ENCODE measurements at regions not wholly inside any gene's neighbourhood (a gene's known extent, or its start where the extent isn't known, plus 50 kb on each side); places are given as distances from the start of the nearest gene placed in this dataset.

GRCh38 chr3:59311231-59311630 lies 261.4 kb upstream of the CFAP20DC start:
- TF ChIP-seq POLR2AphosphoS5 (IDR thresholded peaks at IDR 0.05; ENCODE audit: low read depth) (no peak), ZNF331 (CRISPR knock-in tag; IDR thresholded peaks at IDR 0.05; ENCODE audit: low read depth) (no peak), ZNF114 (CRISPR knock-in tag; IDR thresholded peaks at IDR 0.05) (no peak), EZH2phosphoT487 (IDR thresholded peaks at IDR 0.05; ENCODE audit: unreplicated experiment) (no peak), EZH2 (IDR thresholded peaks at IDR 0.05; ENCODE audit: low read depth, unreplicated experiment) (no peak), CREB1 (CRISPR knock-in tag; IDR thresholded peaks at IDR 0.05; ENCODE audit: low read depth) (no peak), STAT1 (IDR thresholded peaks at IDR 0.05; ENCODE audit: unreplicated experiment) (no peak), ZNF462 (CRISPR knock-in tag; IDR thresholded peaks at IDR 0.05) (no peak), NANOG (IDR thresholded peaks at IDR 0.05; ENCODE audit: borderline replicate concordance) (no peak), REST (IDR thresholded peaks at IDR 0.05; ENCODE audit: unreplicated experiment) (no peak), JUNB (IDR thresholded peaks at IDR 0.05; ENCODE audit: unreplicated experiment) (no peak)
- TF ChIP-seq, protein P1, sequence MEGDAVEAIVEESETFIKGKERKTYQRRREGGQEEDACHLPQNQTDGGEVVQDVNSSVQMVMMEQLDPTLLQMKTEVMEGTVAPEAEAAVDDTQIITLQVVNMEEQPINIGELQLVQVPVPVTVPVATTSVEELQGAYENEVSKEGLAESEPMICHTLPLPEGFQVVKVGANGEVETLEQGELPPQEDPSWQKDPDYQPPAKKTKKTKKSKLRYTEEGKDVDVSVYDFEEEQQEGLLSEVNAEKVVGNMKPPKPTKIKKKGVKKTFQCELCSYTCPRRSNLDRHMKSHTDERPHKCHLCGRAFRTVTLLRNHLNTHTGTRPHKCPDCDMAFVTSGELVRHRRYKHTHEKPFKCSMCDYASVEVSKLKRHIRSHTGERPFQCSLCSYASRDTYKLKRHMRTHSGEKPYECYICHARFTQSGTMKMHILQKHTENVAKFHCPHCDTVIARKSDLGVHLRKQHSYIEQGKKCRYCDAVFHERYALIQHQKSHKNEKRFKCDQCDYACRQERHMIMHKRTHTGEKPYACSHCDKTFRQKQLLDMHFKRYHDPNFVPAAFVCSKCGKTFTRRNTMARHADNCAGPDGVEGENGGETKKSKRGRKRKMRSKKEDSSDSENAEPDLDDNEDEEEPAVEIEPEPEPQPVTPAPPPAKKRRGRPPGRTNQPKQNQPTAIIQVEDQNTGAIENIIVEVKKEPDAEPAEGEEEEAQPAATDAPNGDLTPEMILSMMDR (conservative IDR thresholded peaks at IDR 0.05; ENCODE audit: low read depth in 2 of 2): no peak
- TF ChIP-seq, protein P2, sequence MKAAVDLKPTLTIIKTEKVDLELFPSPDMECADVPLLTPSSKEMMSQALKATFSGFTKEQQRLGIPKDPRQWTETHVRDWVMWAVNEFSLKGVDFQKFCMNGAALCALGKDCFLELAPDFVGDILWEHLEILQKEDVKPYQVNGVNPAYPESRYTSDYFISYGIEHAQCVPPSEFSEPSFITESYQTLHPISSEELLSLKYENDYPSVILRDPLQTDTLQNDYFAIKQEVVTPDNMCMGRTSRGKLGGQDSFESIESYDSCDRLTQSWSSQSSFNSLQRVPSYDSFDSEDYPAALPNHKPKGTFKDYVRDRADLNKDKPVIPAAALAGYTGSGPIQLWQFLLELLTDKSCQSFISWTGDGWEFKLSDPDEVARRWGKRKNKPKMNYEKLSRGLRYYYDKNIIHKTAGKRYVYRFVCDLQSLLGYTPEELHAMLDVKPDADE (IDR thresholded peaks at IDR 0.05): no peak

More at GRCh38 chr3:59311231-59311630, 261.4 kb upstream of the CFAP20DC start:
- H3K27me3 Mint-ChIP-seq (ENCODE audit: insufficient read depth, low read depth, poor library complexity): peaks cover 5% of the 10 kb centered on the region
- DNase-seq (ENCODE audit: low spot score): no peak
- no peaks in the 10 kb centered on the region for H3F3A ChIP-seq (replicated peaks; ENCODE audit: low read depth)
- no peaks in the 10 kb centered on the region for H4K20me1 ChIP-seq (replicated peaks; ENCODE audit: insufficient read depth)
- H3K79me2 ChIP-seq (replicated peaks; ENCODE audit: insufficient read depth): no peaks in the 10 kb centered on the region
- ATAC-seq: no peak
- H2AFZ ChIP-seq: no peak overlapping the region
- H3K4me1 ChIP-seq (ENCODE audit: insufficient read depth): no peaks in the 10 kb centered on the region
- H3K4me3 Mint-ChIP-seq: no peak overlapping the region
- H3K4me3 ChIP-seq: no peak overlapping the region
- no peaks in the 10 kb centered on the region for H3K36me3 Mint-ChIP-seq (ENCODE audit: low read depth)
- no peak overlapping the region for H3K27ac ChIP-seq (ENCODE audit: low read depth)
- no peaks in the 10 kb centered on the region for H3K36me3 ChIP-seq (ENCODE audit: insufficient read depth)
- no peaks in the 10 kb centered on the region for H3K27me3 ChIP-seq (ENCODE audit: insufficient read depth)
- H3K4me1 Mint-ChIP-seq: no peaks in the 10 kb centered on the region
- H3K4me2 ChIP-seq: no peak overlapping the region
- H3K9me2 ChIP-seq (ENCODE audit: insufficient read depth): peaks cover 4% of the 10 kb centered on the region; the same call in 1 of the 2 replicates
- no peaks in the 10 kb centered on the region for H3K9me3 Mint-ChIP-seq
- no peak overlapping the region for H3K27ac Mint-ChIP-seq
